Upper lobe of left lung (tissue), 4 donors: ENCODE measurements at regions not wholly inside any gene's neighbourhood (a gene's known extent, or its start where the extent isn't known, plus 50 kb on each side); places are given as distances from the start of the nearest gene placed in this dataset.

Source experiments
- EP300 ChIP-seq, 4 donors: sonication (generic); formaldehyde crosslinking; IDR thresholded peaks; one replicate each; pipeline ENCODE4 v1.5.1; 2017; ENCODE audit warnings: antibody characterized with exemption in 4 of 4, control low read depth in 2 of 4
- POLR2A ChIP-seq, 4 donors: fragments of 450-650 bp; IDR thresholded peaks; one replicate each; pipeline ENCODE4 v1.5.1; 2016 to 2017; ENCODE audit warnings: antibody characterized with exemption in 4 of 4, mild to moderate bottlenecking in 2 of 4
- POLR2AphosphoS5 ChIP-seq, 2 donors: sonication (generic); formaldehyde crosslinking; IDR thresholded peaks; one replicate each; pipeline ENCODE4 v1.5.1; 2017; ENCODE audit warnings: antibody characterized with exemption in 2 of 2
- TF ChIP-seq, protein P1 (sequence below), 6 experiments: fragments of 450-650 bp in 4 of 6; fragments of 200-600 bp in 2 of 6; sonication (generic) in 2 of 6; IDR thresholded peaks; one replicate each; pipeline ENCODE4 v1.5.1; 2016 to 2019; ENCODE audit warnings: antibody characterized with exemption in 6 of 6

DNA sequence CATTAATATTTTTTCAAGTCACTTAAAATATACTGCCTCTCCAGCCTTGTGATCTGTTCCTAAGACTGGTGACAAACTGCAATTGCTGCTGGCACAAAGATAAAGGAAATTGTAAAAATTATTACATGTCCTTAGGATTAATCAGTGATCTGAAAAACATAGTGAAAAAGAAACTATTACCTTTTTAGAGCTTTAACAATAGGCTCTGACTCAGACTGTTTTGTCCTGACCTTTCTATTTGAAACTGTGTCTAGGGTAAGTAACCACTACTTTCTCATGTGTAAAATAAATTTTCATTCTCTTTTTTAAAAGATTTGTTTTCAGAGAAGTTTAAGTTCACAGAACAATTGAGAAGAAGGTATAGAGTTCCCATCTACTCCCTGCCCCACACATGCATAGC is 80.4 kb upstream of the CLEC14A start:
- TF ChIP-seq, protein P1, sequence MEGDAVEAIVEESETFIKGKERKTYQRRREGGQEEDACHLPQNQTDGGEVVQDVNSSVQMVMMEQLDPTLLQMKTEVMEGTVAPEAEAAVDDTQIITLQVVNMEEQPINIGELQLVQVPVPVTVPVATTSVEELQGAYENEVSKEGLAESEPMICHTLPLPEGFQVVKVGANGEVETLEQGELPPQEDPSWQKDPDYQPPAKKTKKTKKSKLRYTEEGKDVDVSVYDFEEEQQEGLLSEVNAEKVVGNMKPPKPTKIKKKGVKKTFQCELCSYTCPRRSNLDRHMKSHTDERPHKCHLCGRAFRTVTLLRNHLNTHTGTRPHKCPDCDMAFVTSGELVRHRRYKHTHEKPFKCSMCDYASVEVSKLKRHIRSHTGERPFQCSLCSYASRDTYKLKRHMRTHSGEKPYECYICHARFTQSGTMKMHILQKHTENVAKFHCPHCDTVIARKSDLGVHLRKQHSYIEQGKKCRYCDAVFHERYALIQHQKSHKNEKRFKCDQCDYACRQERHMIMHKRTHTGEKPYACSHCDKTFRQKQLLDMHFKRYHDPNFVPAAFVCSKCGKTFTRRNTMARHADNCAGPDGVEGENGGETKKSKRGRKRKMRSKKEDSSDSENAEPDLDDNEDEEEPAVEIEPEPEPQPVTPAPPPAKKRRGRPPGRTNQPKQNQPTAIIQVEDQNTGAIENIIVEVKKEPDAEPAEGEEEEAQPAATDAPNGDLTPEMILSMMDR (IDR thresholded peaks at IDR 0.05), result no peak
- TF ChIP-seq POLR2A (IDR thresholded peaks at IDR 0.05) (no peak), POLR2AphosphoS5 (IDR thresholded peaks at IDR 0.05) (no peak), EP300 (IDR thresholded peaks at IDR 0.05) (no peak)
